Suprapubic skin (tissue), 3 donors: ENCODE measurements at regions not wholly inside any gene's neighbourhood (a gene's known extent, or its start where the extent isn't known, plus 50 kb on each side); places are given as distances from the start of the nearest gene placed in this dataset.

Experiments used
- EP300 ChIP-seq: sonication (generic); formaldehyde crosslinking; IDR thresholded peaks from one replicate; pipeline ENCODE4 v1.6.1; 2017; ENCODE audit warnings: antibody characterized with exemption
- TF ChIP-seq, protein P1 (sequence below), 2 donors: fragments of 200-600 bp in 1 of 2; fragments of 450-650 bp in 1 of 2; sonication (generic) in 1 of 2; IDR thresholded peaks; one replicate each; pipeline ENCODE4 v1.5.1; 2016 to 2019; ENCODE audit warnings: antibody characterized with exemption in 2 of 2, mild to moderate bottlenecking in 1 of 2, moderate library complexity in 1 of 2

DNA sequence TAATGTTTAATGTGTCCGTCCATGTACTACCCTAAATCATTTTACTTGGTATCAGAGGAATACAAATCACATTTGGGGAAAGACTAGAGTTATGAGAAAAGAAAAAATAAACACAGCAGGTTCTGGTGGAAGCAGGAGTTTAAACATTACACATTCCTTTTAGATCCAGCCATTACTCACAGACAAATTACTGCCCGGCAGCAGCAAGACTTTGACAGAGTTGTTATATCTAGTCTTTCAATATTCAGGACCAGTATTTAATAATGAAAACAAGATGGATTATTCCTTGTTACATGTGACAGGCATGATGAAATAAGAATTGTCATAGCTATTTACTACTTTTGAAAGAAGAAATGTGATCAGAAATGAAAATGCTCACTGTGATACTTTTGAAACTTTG, 131.8 kb upstream of the GNAI1 start:
- TF ChIP-seq, protein P1, sequence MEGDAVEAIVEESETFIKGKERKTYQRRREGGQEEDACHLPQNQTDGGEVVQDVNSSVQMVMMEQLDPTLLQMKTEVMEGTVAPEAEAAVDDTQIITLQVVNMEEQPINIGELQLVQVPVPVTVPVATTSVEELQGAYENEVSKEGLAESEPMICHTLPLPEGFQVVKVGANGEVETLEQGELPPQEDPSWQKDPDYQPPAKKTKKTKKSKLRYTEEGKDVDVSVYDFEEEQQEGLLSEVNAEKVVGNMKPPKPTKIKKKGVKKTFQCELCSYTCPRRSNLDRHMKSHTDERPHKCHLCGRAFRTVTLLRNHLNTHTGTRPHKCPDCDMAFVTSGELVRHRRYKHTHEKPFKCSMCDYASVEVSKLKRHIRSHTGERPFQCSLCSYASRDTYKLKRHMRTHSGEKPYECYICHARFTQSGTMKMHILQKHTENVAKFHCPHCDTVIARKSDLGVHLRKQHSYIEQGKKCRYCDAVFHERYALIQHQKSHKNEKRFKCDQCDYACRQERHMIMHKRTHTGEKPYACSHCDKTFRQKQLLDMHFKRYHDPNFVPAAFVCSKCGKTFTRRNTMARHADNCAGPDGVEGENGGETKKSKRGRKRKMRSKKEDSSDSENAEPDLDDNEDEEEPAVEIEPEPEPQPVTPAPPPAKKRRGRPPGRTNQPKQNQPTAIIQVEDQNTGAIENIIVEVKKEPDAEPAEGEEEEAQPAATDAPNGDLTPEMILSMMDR (IDR thresholded peaks at IDR 0.05) = no peak
- no peak for TF ChIP-seq EP300
